OCI-LY3 (cell line): ENCODE measurements at regions not wholly inside any gene's neighbourhood (a gene's known extent, or its start where the extent isn't known, plus 50 kb on each side); places are given as distances from the start of the nearest gene placed in this dataset.

Experiments used
- H2AFZ ChIP-seq: fragments of 200-600, 300-600 bp; shearing (Covaris generic); 2 replicates; pipeline ENCODE4 v1.6.0; 2014; ENCODE audit warnings: antibody characterized with exemption, low read depth, low read length
- H3K27ac ChIP-seq: fragments of 200-600, 300-600 bp; sonication (generic); 2 replicates; pipeline ENCODE4 v1.5.1; 2014; ENCODE audit warnings: mild to moderate bottlenecking, low read length, moderate library complexity, mixed read lengths
- H3K27me3 ChIP-seq: fragments of 200-600, 300-600 bp; sonication (generic); 2 replicates; pipeline ENCODE4 v1.6.1; 2014; ENCODE audit warnings: low read depth, low read length, mixed read lengths
- H3K36me3 ChIP-seq: fragments of 200-600, 300-600 bp; sonication (generic); replicated peaks from 2 replicates; pipeline ENCODE3; 2014; ENCODE audit warnings: low read depth, low read length, mixed read lengths
- H3K4me1 ChIP-seq: fragments of 300-600, 200-600 bp; sonication (generic); 2 replicates; pipeline ENCODE4 v1.6.1; 2014; ENCODE audit warnings: low read length, mixed read lengths
- H3K4me2 ChIP-seq: fragments of 200-600, 300-600 bp; sonication (generic); 2 replicates; pipeline ENCODE4 v1.6.1; 2014; ENCODE audit warnings: low read length, mixed read lengths
- H3K4me3 ChIP-seq: fragments of 300-600, 200-600 bp; sonication (generic); 2 replicates; pipeline ENCODE4 v1.5.1; 2014; ENCODE audit warnings: antibody characterized with exemption, mild to moderate bottlenecking, low read length, moderate library complexity
- H3K79me2 ChIP-seq: fragments of 300-600, 200-600 bp; shearing (Covaris generic); 2 replicates; pipeline ENCODE4 v1.6.1; 2014; ENCODE audit warnings: mild to moderate bottlenecking, low read length, mixed read lengths
- H3K9ac ChIP-seq: fragments of 300-600, 200-600 bp; shearing (Covaris generic); 2 replicates; pipeline ENCODE4 v1.6.0; 2014; ENCODE audit warnings: mild to moderate bottlenecking, low read length, moderate library complexity
- H3K9me3 ChIP-seq: fragments of 200-600, 300-600 bp; shearing (Covaris generic); 2 replicates; pipeline ENCODE4 v1.6.1; 2014; ENCODE audit warnings: low read length, mixed read lengths; ENCODE audit not compliant: insufficient read depth
- H4K20me1 ChIP-seq: fragments of 200-600, 300-600 bp; sonication (generic); 2 replicates; pipeline ENCODE4 v1.6.1; 2016; ENCODE audit warnings: low read length, mixed read lengths; ENCODE audit not compliant: insufficient read depth
- EZH2phosphoT487 ChIP-seq: fragments of 200-600 bp; shearing (Covaris generic); IDR thresholded peaks from 2 replicates; pipeline ENCODE4 v1.6.1; 2018; ENCODE audit warnings: antibody characterized with exemption, mixed run types, low read depth
- TF ChIP-seq, protein P1 (sequence below): fragments of 200-600, 300-600 bp; sonication (generic); IDR thresholded peaks from 2 replicates; pipeline ENCODE4 v1.5.1; 2014; ENCODE audit warnings: antibody characterized with exemption, low read length, low read depth

DNA sequence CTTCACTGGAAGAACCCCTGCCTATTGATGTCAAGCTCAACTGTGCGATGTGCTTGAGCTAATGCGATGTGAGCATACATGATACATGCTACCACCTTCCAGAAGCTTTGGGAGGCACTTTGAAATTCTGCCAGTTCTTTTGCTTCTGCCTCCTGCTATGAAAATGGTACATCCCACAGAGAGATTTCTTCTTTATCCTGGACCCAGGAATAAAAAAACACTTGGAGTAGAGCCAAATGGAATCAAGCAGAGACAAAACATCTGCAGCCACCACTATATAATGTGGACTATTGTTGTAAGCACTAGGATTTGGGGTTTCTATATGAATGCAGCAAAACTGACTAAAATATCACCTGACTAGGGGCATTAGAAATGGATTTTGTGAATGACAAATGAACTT, 119.9 kb upstream of the GAP43 start:
- no peaks in the 10 kb centered on the region for H3K79me2 ChIP-seq
- no peaks in the 10 kb centered on the region for H3K27me3 ChIP-seq
- H3K9ac ChIP-seq = no peak overlapping the region
- H3K4me1 ChIP-seq = no peaks in the 10 kb centered on the region
- no peaks in the 10 kb centered on the region for H3K9me3 ChIP-seq
- H3K27ac ChIP-seq = no peak overlapping the region
- no peak overlapping the region for H2AFZ ChIP-seq
- no peaks in the 10 kb centered on the region for H3K36me3 ChIP-seq
- no peak for TF ChIP-seq EZH2phosphoT487
- TF ChIP-seq, protein P1, sequence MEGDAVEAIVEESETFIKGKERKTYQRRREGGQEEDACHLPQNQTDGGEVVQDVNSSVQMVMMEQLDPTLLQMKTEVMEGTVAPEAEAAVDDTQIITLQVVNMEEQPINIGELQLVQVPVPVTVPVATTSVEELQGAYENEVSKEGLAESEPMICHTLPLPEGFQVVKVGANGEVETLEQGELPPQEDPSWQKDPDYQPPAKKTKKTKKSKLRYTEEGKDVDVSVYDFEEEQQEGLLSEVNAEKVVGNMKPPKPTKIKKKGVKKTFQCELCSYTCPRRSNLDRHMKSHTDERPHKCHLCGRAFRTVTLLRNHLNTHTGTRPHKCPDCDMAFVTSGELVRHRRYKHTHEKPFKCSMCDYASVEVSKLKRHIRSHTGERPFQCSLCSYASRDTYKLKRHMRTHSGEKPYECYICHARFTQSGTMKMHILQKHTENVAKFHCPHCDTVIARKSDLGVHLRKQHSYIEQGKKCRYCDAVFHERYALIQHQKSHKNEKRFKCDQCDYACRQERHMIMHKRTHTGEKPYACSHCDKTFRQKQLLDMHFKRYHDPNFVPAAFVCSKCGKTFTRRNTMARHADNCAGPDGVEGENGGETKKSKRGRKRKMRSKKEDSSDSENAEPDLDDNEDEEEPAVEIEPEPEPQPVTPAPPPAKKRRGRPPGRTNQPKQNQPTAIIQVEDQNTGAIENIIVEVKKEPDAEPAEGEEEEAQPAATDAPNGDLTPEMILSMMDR = no peak
- H4K20me1 ChIP-seq = no peaks in the 10 kb centered on the region
- no peak overlapping the region for H3K4me3 ChIP-seq
- no peak overlapping the region for H3K4me2 ChIP-seq

DNA sequence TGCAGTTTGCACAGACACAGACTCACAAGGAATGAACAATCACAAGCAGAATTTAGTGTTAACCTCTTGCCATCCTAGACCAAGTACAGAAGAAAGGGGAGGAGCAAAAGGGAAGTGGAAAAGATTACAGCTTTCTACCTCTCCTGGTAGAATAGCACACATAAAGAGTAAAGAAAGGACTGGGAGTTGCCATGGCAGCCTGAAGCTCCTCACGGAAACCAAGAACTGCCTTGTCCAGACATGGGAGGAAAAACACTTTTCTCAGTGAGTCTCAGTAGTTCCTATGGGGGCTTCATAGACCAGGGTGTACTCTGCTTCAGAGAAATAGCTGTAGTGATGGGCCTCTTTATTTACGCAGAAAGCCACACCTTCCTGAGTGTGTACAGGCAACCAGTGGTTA, 114.7 kb upstream of the GAP43 start:
- H4K20me1 ChIP-seq = no peaks in the 10 kb centered on the region
- no peak overlapping the region for H3K9ac ChIP-seq
- no peak overlapping the region for H3K4me3 ChIP-seq

GRCh38 chr3:115512565-115513415, 110.5 kb upstream of the GAP43 start:
- H3K36me3 ChIP-seq = no peaks in the 10 kb centered on the region
- peak overlapping the region; percentile 86 for H3K4me3 ChIP-seq
- H3K9ac ChIP-seq = peak overlapping the region; percentile 86
- no peaks in the 10 kb centered on the region for H3K27me3 ChIP-seq
- H3K9me3 ChIP-seq = no peaks in the 10 kb centered on the region
- TF ChIP-seq, protein P1 = no peak
- TF ChIP-seq EZH2phosphoT487 = no peak
- peak overlapping the region; percentile 91 for H3K4me2 ChIP-seq
- peaks cover 33% of the 10 kb centered on the region for H3K4me1 ChIP-seq
- no peaks in the 10 kb centered on the region for H3K79me2 ChIP-seq
- no peaks in the 10 kb centered on the region for H4K20me1 ChIP-seq
- H2AFZ ChIP-seq = peak overlapping the region; percentile 93
- H3K27ac ChIP-seq = peak overlapping the region; percentile 51

More for the DNA sequence above, 114.7 kb upstream of the GAP43 start:
- H3K4me1 ChIP-seq = peaks cover 12% of the 10 kb centered on the region
- H3K4me2 ChIP-seq = no peak overlapping the region
- no peak overlapping the region for H3K27ac ChIP-seq
- no peaks in the 10 kb centered on the region for H3K27me3 ChIP-seq
- H3K9me3 ChIP-seq = no peaks in the 10 kb centered on the region
- no peaks in the 10 kb centered on the region for H3K79me2 ChIP-seq
- H2AFZ ChIP-seq = no peak overlapping the region
- TF ChIP-seq EZH2phosphoT487 = no peak
- TF ChIP-seq, protein P1 = no peak
- no peaks in the 10 kb centered on the region for H3K36me3 ChIP-seq

GRCh38 chr3:115513416-115513800, 109.9 kb upstream of the GAP43 start:
- Histone ChIP-seq H4K20me1 (no peaks in the 10 kb centered on the region), H3K27me3 (no peaks in the 10 kb centered on the region), H3K79me2 (no peaks in the 10 kb centered on the region), H3K4me3 (peak overlapping the region; percentile 86), H3K4me2 (peak overlapping the region; percentile 91), H3K4me1 (peaks cover 39% of the 10 kb centered on the region), H2AFZ (peak overlapping the region; percentile 93), H3K9me3 (no peaks in the 10 kb centered on the region), H3K9ac (peak overlapping the region; percentile 86), H3K36me3 (no peaks in the 10 kb centered on the region), H3K27ac (peak overlapping the region; percentile 51)
- TF ChIP-seq, protein P1 = no peak
- no peak for TF ChIP-seq EZH2phosphoT487
